ENCODE measurements at regions not wholly inside any gene's neighbourhood (a gene's known extent, or its start where the extent isn't known, plus 50 kb on each side); places are given as distances from the start of the nearest gene placed in this dataset.

DNA sequence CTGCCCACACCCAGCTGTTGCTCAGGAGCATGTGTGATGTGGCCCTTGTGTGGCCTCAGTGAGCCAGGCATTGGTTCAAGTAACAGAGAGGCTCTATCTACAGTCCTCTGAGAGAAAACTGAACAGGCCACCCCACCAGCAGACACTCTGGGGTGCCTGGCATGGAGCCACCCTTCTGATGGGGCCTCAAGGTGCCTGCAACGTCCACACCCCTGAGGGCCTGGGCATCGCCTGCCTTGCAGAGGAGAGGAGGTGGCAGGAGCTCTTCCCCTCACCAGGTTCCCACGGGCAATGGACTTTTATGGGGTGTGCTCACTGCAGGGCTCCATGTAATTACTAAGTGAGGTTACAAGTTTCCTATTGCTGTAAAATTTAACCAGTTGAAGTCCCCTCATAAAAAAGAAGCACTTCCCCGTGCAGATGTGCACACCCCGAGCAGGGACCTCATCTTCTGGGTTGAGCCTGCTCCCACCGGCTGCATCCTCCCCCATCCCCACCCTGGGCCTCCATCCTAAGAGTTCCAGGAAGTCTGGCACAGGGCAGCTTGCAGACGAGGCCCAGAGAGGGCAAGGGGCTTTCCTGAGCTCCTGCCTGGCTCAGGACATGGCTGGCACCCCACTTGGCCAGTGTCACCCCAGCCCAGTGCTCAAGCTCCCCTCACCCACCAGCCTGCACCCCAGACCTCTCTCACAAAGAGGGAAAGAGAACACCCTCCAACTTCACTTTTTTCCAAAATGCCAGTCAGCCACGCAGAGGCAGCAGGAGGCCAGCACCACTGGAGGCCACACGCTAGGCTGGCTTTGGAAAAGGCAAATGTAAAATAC, 270.4 kb upstream of the RTL1 start:
- no peak overlapping the region for H2AFZ ChIP-seq (ENCODE audit: low read length, unreplicated experiment)
- H3K27ac ChIP-seq (ENCODE audit: low read depth, low read length) = no peak overlapping the region
- no peaks in the 10 kb centered on the region for H3K4me1 ChIP-seq (ENCODE audit: control insufficient read depth, insufficient read depth, low read length, unreplicated experiment)
- no peak overlapping the region for H3K4me3 ChIP-seq (ENCODE audit: low read depth, low read length)
- no peaks in the 10 kb centered on the region for H3K36me3 ChIP-seq (ENCODE audit: insufficient read depth, low read length)
- no peaks in the 10 kb centered on the region for H3K27me3 ChIP-seq (ENCODE audit: insufficient read depth, low read length)
- no peaks in the 10 kb centered on the region for H3K79me2 ChIP-seq (ENCODE audit: control insufficient read depth, insufficient read depth, low read length, unreplicated experiment)

DNA sequence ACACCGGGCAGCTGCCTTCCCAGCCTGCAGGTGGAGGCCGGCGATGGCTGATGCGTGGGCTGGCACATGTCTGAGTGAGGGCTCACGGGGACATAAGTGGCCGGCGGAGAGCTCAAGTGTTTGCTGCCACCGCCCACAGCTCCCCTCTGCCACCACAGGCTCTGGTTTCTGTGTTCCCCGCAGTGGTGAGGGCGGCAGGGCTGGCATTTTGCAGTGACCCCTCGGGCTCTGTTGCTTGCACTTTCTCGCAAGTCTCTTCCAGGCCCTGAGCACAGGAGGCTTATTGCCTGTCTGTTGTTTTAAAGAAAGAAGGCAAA, 271.0 kb upstream of the RTL1 start:
- Histone ChIP-seq H3K27me3 (ENCODE audit: insufficient read depth, low read length) (no peaks in the 10 kb centered on the region), H3K79me2 (ENCODE audit: control insufficient read depth, insufficient read depth, low read length, unreplicated experiment) (no peaks in the 10 kb centered on the region), H3K4me1 (ENCODE audit: control insufficient read depth, insufficient read depth, low read length, unreplicated experiment) (no peaks in the 10 kb centered on the region), H3K27ac (ENCODE audit: low read depth, low read length) (no peak overlapping the region), H2AFZ (ENCODE audit: low read length, unreplicated experiment) (no peak overlapping the region), H3K36me3 (ENCODE audit: insufficient read depth, low read length) (no peaks in the 10 kb centered on the region), H3K4me3 (ENCODE audit: low read depth, low read length) (no peak overlapping the region)

DNA sequence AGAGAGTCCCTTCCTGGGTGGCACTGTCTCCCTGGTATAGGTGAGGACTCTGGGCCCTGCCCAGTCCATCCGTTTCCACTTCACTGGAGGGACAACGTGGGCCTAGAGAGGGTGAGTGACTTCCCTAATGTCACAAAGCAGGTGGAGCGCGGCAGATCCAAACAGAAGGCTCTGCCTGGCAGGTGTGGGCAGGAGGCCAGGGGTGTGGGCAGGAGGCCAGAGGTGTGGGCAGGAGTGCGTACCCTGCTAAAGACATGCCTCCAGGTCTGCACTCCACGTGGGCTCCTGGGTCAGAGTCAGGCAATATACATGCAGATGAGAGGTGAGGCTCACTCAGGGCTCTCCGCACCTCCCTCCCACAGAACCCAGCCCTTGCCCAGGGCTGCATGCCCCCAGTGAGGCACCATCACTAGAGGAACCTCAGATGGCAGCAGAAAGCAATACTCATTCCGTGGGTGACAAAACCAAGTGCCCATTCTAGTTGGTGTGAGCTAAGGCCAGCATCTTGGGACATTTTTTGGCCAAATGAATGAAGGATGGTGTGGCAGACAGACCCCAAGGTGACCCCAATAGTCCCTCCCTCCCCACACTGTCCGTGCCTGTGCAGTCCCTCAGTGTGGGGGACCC, 271.6 kb upstream of the RTL1 start:
- Histone ChIP-seq H3K27ac (ENCODE audit: low read depth, low read length) (no peak overlapping the region), H3K4me1 (ENCODE audit: control insufficient read depth, insufficient read depth, low read length, unreplicated experiment) (no peaks in the 10 kb centered on the region), H3K79me2 (ENCODE audit: control insufficient read depth, insufficient read depth, low read length, unreplicated experiment) (no peaks in the 10 kb centered on the region), H3K27me3 (ENCODE audit: insufficient read depth, low read length) (no peaks in the 10 kb centered on the region), H3K4me3 (ENCODE audit: low read depth, low read length) (no peak overlapping the region), H2AFZ (ENCODE audit: low read length, unreplicated experiment) (no peak overlapping the region), H3K36me3 (ENCODE audit: insufficient read depth, low read length) (no peaks in the 10 kb centered on the region)

DNA sequence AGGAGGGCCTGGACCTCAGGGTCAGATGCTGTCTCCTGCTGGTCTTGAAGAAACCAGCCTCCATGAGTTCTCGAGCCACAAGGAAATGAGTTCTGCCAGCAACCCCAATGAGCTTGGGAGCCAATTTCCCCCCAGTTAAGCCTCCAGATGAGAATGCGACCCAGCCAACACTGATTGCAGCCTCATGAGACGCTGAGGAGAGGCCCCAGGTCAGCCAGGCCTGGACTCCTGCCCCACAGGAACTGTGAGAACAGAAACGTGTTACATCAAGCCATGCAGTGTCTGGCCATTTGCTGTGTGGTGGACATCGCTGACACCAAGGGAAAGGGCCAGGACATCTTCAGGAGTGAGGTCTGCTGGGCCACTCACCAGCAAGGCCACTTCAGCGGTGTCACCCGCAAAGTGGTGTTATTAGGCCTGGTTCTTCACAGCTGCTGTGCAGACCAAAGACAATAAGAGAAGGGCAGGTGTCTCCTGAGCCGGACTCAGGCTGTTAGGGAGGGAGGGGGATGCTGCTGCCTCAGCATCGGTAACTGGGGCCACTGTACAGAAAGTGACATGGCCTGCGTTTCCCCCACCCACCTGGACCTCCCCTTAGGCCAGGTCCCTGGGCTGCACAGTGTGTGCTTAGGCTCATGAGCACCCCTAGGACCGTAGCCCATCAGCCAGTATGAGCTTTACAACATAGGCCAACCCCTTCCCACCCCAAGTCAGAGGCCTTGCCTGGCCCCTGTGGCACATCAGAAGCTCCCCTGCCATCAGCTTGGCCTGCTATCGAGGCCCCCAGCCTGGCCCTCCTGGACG, 272.4 kb upstream of the RTL1 start:
- no peak overlapping the region for H2AFZ ChIP-seq (ENCODE audit: low read length, unreplicated experiment)
- no peak overlapping the region for H3K27ac ChIP-seq (ENCODE audit: low read depth, low read length)
- H3K79me2 ChIP-seq (ENCODE audit: control insufficient read depth, insufficient read depth, low read length, unreplicated experiment) = no peaks in the 10 kb centered on the region
- no peaks in the 10 kb centered on the region for H3K36me3 ChIP-seq (ENCODE audit: insufficient read depth, low read length)
- no peaks in the 10 kb centered on the region for H3K4me1 ChIP-seq (ENCODE audit: control insufficient read depth, insufficient read depth, low read length, unreplicated experiment)
- no peak overlapping the region for H3K4me3 ChIP-seq (ENCODE audit: low read depth, low read length)
- no peaks in the 10 kb centered on the region for H3K27me3 ChIP-seq (ENCODE audit: insufficient read depth, low read length)

DNA sequence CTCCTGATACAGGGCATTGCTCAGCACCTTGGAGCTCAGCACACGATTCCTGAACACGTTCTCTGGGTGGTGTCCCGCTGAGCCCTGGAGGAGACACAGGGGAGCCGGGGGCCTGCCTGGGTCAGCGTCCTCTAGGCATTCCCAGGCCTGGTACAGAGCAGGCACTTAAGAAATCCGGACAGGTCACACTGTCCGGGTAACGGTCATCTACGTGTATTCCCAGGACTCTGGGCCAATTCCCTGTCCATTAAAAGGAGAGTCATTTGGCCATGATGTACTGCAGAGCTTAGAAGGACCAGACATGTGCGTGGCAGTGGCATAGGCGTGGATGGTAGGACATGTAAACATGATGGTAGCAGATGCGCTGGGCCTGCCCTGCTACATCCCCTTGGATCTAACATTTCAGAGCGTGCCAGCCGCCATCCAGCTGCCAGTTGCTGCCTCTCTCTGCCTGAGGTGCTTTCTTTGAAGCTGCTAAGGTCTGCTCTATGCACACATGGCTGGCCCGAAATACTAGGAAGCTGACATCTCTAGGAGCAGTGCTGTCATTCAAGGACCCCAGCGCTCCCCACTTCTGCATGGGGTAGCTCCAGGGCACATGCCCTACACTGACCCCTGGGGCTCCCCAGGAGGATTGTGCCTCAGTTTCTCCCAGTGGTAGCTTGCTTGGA, 273.1 kb upstream of the RTL1 start:
- H3K27me3 ChIP-seq (ENCODE audit: insufficient read depth, low read length) = no peaks in the 10 kb centered on the region

DNA sequence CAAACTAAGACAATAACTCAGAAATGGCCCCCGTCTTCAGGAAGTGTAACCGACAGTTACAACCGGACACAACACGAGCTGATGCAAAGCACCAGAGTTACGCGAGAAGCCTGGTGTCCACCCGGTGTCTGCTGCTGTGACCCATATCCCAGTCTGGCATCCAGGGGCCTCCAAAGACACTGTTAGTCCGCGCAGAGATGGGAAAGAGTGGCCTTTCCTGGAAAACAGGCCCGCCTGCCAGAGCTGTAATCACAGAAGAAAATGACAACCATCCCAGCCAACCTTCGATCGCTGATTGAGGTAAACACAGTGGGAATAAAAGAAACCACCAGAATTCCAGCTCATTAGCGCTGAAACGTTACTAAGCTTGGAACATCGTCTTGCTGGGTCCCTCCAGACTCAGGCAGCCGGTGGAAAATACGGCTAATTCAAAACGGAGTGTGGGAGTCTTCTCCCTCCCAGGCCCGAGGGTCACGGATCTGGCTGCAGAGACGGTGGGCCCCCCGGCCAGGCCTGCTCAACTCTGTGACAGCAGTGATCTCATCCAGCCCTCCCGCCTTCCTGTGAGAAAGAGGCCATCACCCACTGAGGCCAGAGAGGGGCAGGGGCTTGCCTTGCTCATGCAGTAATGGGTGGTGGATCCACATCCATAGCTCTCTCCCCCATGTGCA, 273.9 kb upstream of the RTL1 start:
- Histone ChIP-seq H3K27ac (ENCODE audit: low read depth, low read length) (no peak overlapping the region), H3K36me3 (ENCODE audit: insufficient read depth, low read length) (no peaks in the 10 kb centered on the region), H3K27me3 (ENCODE audit: insufficient read depth, low read length) (no peaks in the 10 kb centered on the region), H3K79me2 (ENCODE audit: control insufficient read depth, insufficient read depth, low read length, unreplicated experiment) (no peaks in the 10 kb centered on the region), H3K4me3 (ENCODE audit: low read depth, low read length) (no peak overlapping the region), H3K4me1 (ENCODE audit: control insufficient read depth, insufficient read depth, low read length, unreplicated experiment) (no peaks in the 10 kb centered on the region), H2AFZ (ENCODE audit: low read length, unreplicated experiment) (no peak overlapping the region)

More for the DNA sequence above, 273.1 kb upstream of the RTL1 start:
- H2AFZ ChIP-seq (ENCODE audit: low read length, unreplicated experiment) = no peak overlapping the region
- no peak overlapping the region for H3K27ac ChIP-seq (ENCODE audit: low read depth, low read length)
- no peaks in the 10 kb centered on the region for H3K36me3 ChIP-seq (ENCODE audit: insufficient read depth, low read length)
- no peaks in the 10 kb centered on the region for H3K79me2 ChIP-seq (ENCODE audit: control insufficient read depth, insufficient read depth, low read length, unreplicated experiment)
- no peaks in the 10 kb centered on the region for H3K4me1 ChIP-seq (ENCODE audit: control insufficient read depth, insufficient read depth, low read length, unreplicated experiment)
- no peak overlapping the region for H3K4me3 ChIP-seq (ENCODE audit: low read depth, low read length)

DNA sequence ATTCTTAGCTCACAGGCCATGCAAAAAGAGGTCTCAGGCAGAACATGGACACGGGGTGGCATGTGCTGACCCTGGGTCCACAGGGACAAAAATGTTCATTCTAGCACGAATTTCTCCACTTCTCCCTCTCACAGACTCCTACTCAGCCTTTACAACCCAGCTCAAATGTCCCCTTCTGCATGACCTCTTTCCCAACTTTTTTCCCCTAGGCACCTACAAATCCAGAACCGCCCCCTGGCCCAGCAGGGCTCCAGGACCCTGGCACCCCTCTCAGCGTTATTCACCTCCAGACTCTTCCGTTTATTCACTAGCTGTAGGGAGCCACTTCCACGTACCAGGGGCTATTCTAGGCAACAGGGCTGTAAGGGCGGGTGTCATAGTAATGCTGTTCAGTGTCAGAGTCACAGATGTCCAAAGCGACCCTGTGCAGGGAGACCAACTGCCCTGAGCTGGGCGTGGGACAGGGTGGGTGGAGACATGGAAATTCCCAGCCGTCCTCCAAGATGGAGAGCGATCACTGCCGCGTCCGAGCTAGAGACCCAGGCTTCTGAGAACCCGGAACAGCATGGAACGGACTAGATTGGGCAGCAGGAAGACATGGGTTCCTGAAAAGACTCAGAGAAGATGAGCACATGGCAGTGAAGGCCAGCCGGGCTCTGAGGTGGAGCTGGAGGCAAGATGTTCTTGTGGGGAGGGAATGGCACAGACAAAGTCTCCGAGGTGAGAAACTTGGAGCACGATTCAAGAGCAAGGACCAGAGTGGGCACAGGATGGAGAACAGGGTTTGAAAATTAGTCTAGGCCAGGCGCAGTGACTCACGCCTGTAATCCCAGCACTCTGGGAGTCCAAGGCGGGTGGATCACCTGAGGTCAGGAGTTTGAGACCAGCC, 274.9 kb upstream of the RTL1 start:
- H3K36me3 ChIP-seq (ENCODE audit: insufficient read depth, low read length) = no peaks in the 10 kb centered on the region
- no peak overlapping the region for H3K27ac ChIP-seq (ENCODE audit: low read depth, low read length)
- H3K79me2 ChIP-seq (ENCODE audit: control insufficient read depth, insufficient read depth, low read length, unreplicated experiment) = no peaks in the 10 kb centered on the region
- no peak overlapping the region for H3K4me3 ChIP-seq (ENCODE audit: low read depth, low read length)
- no peak overlapping the region for H2AFZ ChIP-seq (ENCODE audit: low read length, unreplicated experiment)
- no peaks in the 10 kb centered on the region for H3K4me1 ChIP-seq (ENCODE audit: control insufficient read depth, insufficient read depth, low read length, unreplicated experiment)
- H3K27me3 ChIP-seq (ENCODE audit: insufficient read depth, low read length) = no peaks in the 10 kb centered on the region

DNA sequence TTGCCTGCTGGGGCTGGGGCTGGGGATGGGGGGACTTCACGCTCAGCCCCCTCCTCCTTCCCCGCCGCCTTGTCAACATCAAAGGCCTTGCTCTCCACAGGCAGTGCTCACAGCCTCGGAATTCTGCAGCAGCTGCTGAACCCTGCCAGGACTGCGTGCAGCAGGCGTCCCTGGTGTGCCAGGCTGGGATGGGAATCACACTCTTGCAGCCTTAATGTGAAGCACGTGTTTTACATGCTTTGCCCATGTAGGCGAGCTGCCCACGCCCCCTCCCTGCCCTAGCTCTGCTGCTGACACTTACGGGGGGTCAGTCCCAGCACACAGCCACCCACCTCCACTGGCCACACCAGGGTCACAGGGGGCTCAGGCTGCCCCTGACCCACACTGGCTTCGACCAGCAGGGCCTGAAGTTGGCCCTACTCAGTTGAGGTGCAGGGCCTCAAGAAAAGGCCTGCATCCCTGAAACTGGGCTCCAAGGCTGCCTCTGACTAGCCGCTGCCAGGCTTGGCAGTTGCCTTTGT, 276.2 kb upstream of the RTL1 start:
- no peak overlapping the region for H3K27ac ChIP-seq (ENCODE audit: low read depth, low read length)
- H3K4me3 ChIP-seq (ENCODE audit: low read depth, low read length) = no peak overlapping the region
- no peaks in the 10 kb centered on the region for H3K27me3 ChIP-seq (ENCODE audit: insufficient read depth, low read length)
- H3K4me1 ChIP-seq (ENCODE audit: control insufficient read depth, insufficient read depth, low read length, unreplicated experiment) = no peaks in the 10 kb centered on the region
- H3K79me2 ChIP-seq (ENCODE audit: control insufficient read depth, insufficient read depth, low read length, unreplicated experiment) = no peaks in the 10 kb centered on the region
- H3K36me3 ChIP-seq (ENCODE audit: insufficient read depth, low read length) = no peaks in the 10 kb centered on the region
- H2AFZ ChIP-seq (ENCODE audit: low read length, unreplicated experiment) = no peak overlapping the region

DNA sequence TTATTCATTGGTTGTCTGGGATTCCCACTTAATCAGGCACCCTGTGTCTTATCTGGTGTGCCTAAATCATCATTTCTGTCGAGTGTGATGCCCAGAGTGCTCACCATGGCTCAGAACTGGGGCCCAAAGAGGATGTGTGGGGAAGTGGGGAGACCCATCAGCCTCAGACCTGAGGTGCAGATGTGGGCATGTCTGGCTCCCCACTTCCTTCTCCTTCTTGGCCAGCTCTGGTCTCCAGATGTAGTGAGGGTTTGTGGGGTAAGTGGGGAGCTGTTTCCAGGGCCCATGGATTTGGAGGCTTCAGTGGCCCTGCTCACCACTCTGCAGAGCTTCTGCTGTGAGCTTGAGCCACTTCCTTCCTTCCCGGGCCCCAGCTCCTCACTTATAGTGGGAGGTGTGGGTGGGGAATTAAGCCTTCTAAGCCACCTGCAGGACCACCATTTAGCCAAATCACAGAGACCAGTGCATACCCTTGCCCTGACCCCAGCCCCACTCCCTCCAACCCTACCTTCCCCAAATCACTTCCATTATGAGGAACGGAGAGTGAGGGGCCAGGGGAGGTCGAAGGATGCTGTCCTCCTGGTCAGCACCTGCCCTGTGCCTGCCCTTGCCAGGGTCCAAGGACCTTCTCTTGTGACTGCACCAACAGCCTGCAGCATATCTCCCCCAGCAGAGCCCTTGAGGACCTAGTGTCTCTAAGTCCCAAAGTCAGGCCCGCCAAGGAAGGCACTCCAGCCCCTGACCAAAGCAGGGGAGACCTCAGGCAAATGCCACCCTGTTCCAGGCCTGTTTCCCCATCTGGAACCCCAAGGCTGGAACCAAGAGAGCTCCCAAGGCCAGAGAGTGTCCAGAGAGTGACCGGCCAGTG, 278.2 kb upstream of the RTL1 start:
- Histone ChIP-seq H3K27me3 (ENCODE audit: insufficient read depth, low read length) (0 out of 2 replicates have a peak, but pooled peaks cover 3% of the 10 kb centered on the region), H3K79me2 (ENCODE audit: control insufficient read depth, insufficient read depth, low read length, unreplicated experiment) (no peaks in the 10 kb centered on the region)

More for the DNA sequence above, 278.2 kb upstream of the RTL1 start:
- H3K27ac ChIP-seq (ENCODE audit: low read depth, low read length) = no peak overlapping the region
- H3K4me3 ChIP-seq (ENCODE audit: low read depth, low read length) = no peak overlapping the region
- H3K36me3 ChIP-seq (ENCODE audit: insufficient read depth, low read length) = no peaks in the 10 kb centered on the region
- no peak overlapping the region for H2AFZ ChIP-seq (ENCODE audit: low read length, unreplicated experiment)
- no peaks in the 10 kb centered on the region for H3K4me1 ChIP-seq (ENCODE audit: control insufficient read depth, insufficient read depth, low read length, unreplicated experiment)
